RCC 7860 (cell line): ENCODE measurements at regions not wholly inside any gene's neighbourhood (a gene's known extent, or its start where the extent isn't known, plus 50 kb on each side); places are given as distances from the start of the nearest gene placed in this dataset.
"Not testable (repeated sequence)": the region's sequence is repeated elsewhere in the genome, so short reads cannot be mapped to it uniquely, and the experiment has no call there.

ENCODE experiments used
- DNase-seq: peaks from one replicate; pipeline ENCODE4 v3.0.0-alpha.2; 2015; ENCODE audit warnings: low spot score
- FAIRE-seq: peaks from 2 replicates; lab custom pipeline; 2012; peaks lifted over from hg19 to GRCh38; lab: Jason Lieb, UNC

GRCh38 chr16:73966851-73967250 is 329.8 kb upstream of the PSMD7 start:
- no peak for DNase-seq

GRCh38 chr16:73965591-73965990 is 331.0 kb upstream of the PSMD7 start:
- DNase-seq (no peak), FAIRE-seq (no peak)

More at GRCh38 chr16:73966851-73967250, 329.8 kb upstream of the PSMD7 start:
- no peak for FAIRE-seq

GRCh38 chr16:73956587-73957494 is 339.8 kb upstream of the PSMD7 start:
- peak; percentile 23 for FAIRE-seq

GRCh38 chr16:73955702-73956101 is 340.9 kb upstream of the PSMD7 start:
- no peak for FAIRE-seq
- DNase-seq: no peak

More at GRCh38 chr16:73956587-73957494, 339.8 kb upstream of the PSMD7 start:
- peak; percentile 51 for DNase-seq

- no peak for DNase-seq
- FAIRE-seq: no peak
Observed at GRCh38 chr16:73955255-73955654, 341.4 kb upstream of the PSMD7 start.

- DNase-seq: no peak
Observed at GRCh38 chr16:73951481-73951880, 345.1 kb upstream of the PSMD7 start.

GRCh38 chr16:73949574-73950320 is 346.9 kb upstream of the PSMD7 start:
- peak; percentile 12 for DNase-seq
- FAIRE-seq: no peak

More at GRCh38 chr16:73951481-73951880, 345.1 kb upstream of the PSMD7 start:
- no peak for FAIRE-seq

GRCh38 chr16:73945631-73946030 is 351.0 kb upstream of the PSMD7 start:
- no peak for DNase-seq
- FAIRE-seq: no peak

GRCh38 chr16:73943184-73943583 is 353.4 kb upstream of the PSMD7 start:
- not testable (repeated sequence) for DNase-seq, FAIRE-seq

GRCh38 chr16:73940786-73941185 is 355.8 kb upstream of the PSMD7 start:
- not testable (repeated sequence) for DNase-seq, FAIRE-seq

- FAIRE-seq (no peak), DNase-seq (no peak)
Observed at GRCh38 chr16:73923951-73924350, 372.7 kb upstream of the PSMD7 start.

- FAIRE-seq (no peak), DNase-seq (no peak)
Observed at GRCh38 chr16:73921295-73921694, 375.3 kb upstream of the PSMD7 start.

- FAIRE-seq: no peak
- no peak for DNase-seq
Observed at GRCh38 chr16:73916829-73917594, 379.6 kb upstream of the PSMD7 start.

GRCh38 chr16:73915935-73916334 is 380.7 kb upstream of the PSMD7 start:
- DNase-seq (no peak), FAIRE-seq (no peak)

- no peak for DNase-seq
- FAIRE-seq: no peak
Observed at GRCh38 chr16:73915140-73915539, 381.5 kb upstream of the PSMD7 start.

GRCh38 chr16:73912850-73913249 is 383.8 kb upstream of the PSMD7 start:
- no peak for FAIRE-seq
- DNase-seq: no peak

GRCh38 chr16:73912281-73912680 is 384.3 kb upstream of the PSMD7 start:
- no peak for FAIRE-seq

GRCh38 chr16:73909529-73910035 is 387.0 kb upstream of the PSMD7 start:
- DNase-seq: no peak
- no peak for FAIRE-seq

More at GRCh38 chr16:73912281-73912680, 384.3 kb upstream of the PSMD7 start:
- no peak for DNase-seq

- DNase-seq: no peak
- FAIRE-seq: no peak
Observed at GRCh38 chr16:73891129-73891542, 405.5 kb upstream of the PSMD7 start.
